Activated CD8-positive, alpha-beta memory T cell treated with anti-CD3 and anti-CD28 coated beads for 24 hours (primary cell): ENCODE measurements at regions not wholly inside any gene's neighbourhood (a gene's known extent, or its start where the extent isn't known, plus 50 kb on each side); places are given as distances from the start of the nearest gene placed in this dataset.

Experiments
- DNase-seq: peaks from one replicate; pipeline ENCODE4 v3.0.0-alpha.2; 2020

GRCh38 chr10:80870282-80870681 is 332.6 kb downstream of the SH2D4B start:
- no peak for DNase-seq

- DNase-seq, result no peak
These were observed 333.4 kb downstream of the SH2D4B start for GRCh38 chr10:80871083-80871482.

- no peak for DNase-seq
These were observed 340.6 kb downstream of the SH2D4B start for GRCh38 chr10:80878330-80878729.

GRCh38 chr10:80890146-80890545 is 352.4 kb downstream of the SH2D4B start:
- no peak for DNase-seq

- no peak for DNase-seq
These were observed 355.6 kb downstream of the SH2D4B start for GRCh38 chr10:80893256-80893655.

- DNase-seq, result no peak
These were observed 356.6 kb downstream of the SH2D4B start for GRCh38 chr10:80894311-80894791.

- no peak for DNase-seq
These were observed 357.2 kb downstream of the SH2D4B start for GRCh38 chr10:80894797-80895467.

GRCh38 chr10:80896076-80896475 is 358.4 kb downstream of the SH2D4B start:
- no peak for DNase-seq

- DNase-seq, result no peak
These were observed 359.3 kb downstream of the SH2D4B start for GRCh38 chr10:80896959-80897358.

GRCh38 chr10:80900661-80901060 is 363.0 kb downstream of the SH2D4B start:
- no peak for DNase-seq

GRCh38 chr10:80908611-80909010 is 370.9 kb downstream of the SH2D4B start:
- no peak for DNase-seq

- no peak for DNase-seq
These were observed 371.6 kb downstream of the SH2D4B start for GRCh38 chr10:80909254-80909653.

- no peak for DNase-seq
These were observed 379.9 kb downstream of the SH2D4B start for GRCh38 chr10:80917636-80918035.

- no peak for DNase-seq
These were observed 383.3 kb downstream of the SH2D4B start for GRCh38 chr10:80921032-80921431.

- DNase-seq, result no peak
These were observed 386.6 kb downstream of the SH2D4B start for GRCh38 chr10:80924063-80924952.

- DNase-seq, result no peak
These were observed 389.8 kb downstream of the SH2D4B start for GRCh38 chr10:80927419-80928078.

- no peak for DNase-seq
These were observed 401.2 kb downstream of the SH2D4B start for GRCh38 chr10:80938903-80939302.

GRCh38 chr10:80945264-80945880 is 407.7 kb downstream of the SH2D4B start:
- DNase-seq, result no peak

GRCh38 chr10:80946073-80946472 is 408.4 kb downstream of the SH2D4B start:
- DNase-seq, result no peak

GRCh38 chr10:80946957-80947726 is 409.4 kb downstream of the SH2D4B start:
- no peak for DNase-seq

GRCh38 chr10:80949785-80950184 is 412.1 kb downstream of the SH2D4B start:
- no peak for DNase-seq

- DNase-seq, result no peak
These were observed 414.7 kb downstream of the SH2D4B start for GRCh38 chr10:80952436-80952835.
